Colonic mucosa (tissue), 4 donors: ENCODE measurements at regions not wholly inside any gene's neighbourhood (a gene's known extent, or its start where the extent isn't known, plus 50 kb on each side); places are given as distances from the start of the nearest gene placed in this dataset.

Experiments used
- DNase-seq: peaks from one replicate; pipeline ENCODE4 v3.0.0-alpha.2; 2020
- H3K27ac ChIP-seq: fragments of 200-600 bp; one replicate; pipeline ENCODE4 v1.8.0; 2021
- H3K27me3 ChIP-seq: fragments of 200-600 bp; one replicate; pipeline ENCODE4 v1.8.0; 2021
- H3K36me3 ChIP-seq: fragments of 200-600 bp; one replicate; pipeline ENCODE4 v1.8.0; 2021
- H3K4me1 ChIP-seq: fragments of 200-600 bp; one replicate; pipeline ENCODE4 v1.8.0; 2021; ENCODE audit warnings: mild to moderate bottlenecking
- H3K4me3 ChIP-seq: fragments of 200-600 bp; one replicate; pipeline ENCODE4 v1.8.0; 2021
- H3K9ac ChIP-seq, 2 donors: one replicate each; pipeline ENCODE4 v1.7.0; 2013; ENCODE audit warnings: control low read depth in 2 of 2, low read depth in 2 of 2, low read length in 2 of 2
- H3K9me3 ChIP-seq: fragments of 200-600 bp; one replicate; pipeline ENCODE4 v1.8.0; 2021
- intact Hi-C: fragments of 100-400 bp; cut with DNase I; formaldehyde crosslinking; loops from one replicate; pipeline ENCODE4 v1.14.1; 2022
- TF ChIP-seq, protein P1 (sequence below): fragments of 200-600 bp; IDR thresholded peaks from one replicate; pipeline ENCODE4 v1.8.0; 2022; ENCODE audit warnings: antibody characterized with exemption, mild to moderate bottlenecking
- donor health status: healthy.
- donor health status: DM: no; HTN: no; CAD: no.
- donor health status: DM: no; HTN: no; CAD: no.

- H3K36me3 ChIP-seq: no peaks in the 10 kb centered on the region
- no peaks in the 10 kb centered on the region for H3K9me3 ChIP-seq
- H3K4me1 ChIP-seq: no peaks in the 10 kb centered on the region
- H3K9ac ChIP-seq: no peak overlapping the region
- H3K4me3 ChIP-seq: no peak overlapping the region
- no peaks in the 10 kb centered on the region for H3K27me3 ChIP-seq
- H3K27ac ChIP-seq: no peak overlapping the region
- TF ChIP-seq, protein P1, sequence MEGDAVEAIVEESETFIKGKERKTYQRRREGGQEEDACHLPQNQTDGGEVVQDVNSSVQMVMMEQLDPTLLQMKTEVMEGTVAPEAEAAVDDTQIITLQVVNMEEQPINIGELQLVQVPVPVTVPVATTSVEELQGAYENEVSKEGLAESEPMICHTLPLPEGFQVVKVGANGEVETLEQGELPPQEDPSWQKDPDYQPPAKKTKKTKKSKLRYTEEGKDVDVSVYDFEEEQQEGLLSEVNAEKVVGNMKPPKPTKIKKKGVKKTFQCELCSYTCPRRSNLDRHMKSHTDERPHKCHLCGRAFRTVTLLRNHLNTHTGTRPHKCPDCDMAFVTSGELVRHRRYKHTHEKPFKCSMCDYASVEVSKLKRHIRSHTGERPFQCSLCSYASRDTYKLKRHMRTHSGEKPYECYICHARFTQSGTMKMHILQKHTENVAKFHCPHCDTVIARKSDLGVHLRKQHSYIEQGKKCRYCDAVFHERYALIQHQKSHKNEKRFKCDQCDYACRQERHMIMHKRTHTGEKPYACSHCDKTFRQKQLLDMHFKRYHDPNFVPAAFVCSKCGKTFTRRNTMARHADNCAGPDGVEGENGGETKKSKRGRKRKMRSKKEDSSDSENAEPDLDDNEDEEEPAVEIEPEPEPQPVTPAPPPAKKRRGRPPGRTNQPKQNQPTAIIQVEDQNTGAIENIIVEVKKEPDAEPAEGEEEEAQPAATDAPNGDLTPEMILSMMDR: no peak
- intact Hi-C loops: no loop called here
- no peak for DNase-seq
Observed at GRCh38 chr5:97854871-97855762, 672.1 kb upstream of the RIOK2 start.

DNA sequence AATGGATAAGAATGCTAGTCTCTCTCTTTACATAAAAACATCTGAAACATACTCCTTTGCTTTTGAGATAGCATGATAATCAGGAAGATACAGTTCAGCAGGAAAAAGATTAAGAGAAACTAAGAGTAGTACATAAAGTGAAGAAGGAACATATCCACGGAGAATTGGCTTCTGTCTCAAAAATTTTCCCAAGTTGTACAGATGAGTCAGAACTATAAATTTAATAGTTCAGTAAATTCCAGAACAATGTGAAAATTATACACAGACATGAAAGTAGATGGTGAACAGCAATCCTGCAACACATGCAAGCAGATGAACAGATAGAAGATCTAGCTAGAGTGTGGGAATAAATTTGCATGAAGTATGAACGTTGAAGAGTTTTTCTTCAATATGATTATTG is 691.4 kb upstream of the RIOK2 start:
- Histone ChIP-seq H3K4me3 (no peak overlapping the region), H3K36me3 (no peaks in the 10 kb centered on the region), H3K27me3 (no peaks in the 10 kb centered on the region), H3K4me1 (no peaks in the 10 kb centered on the region), H3K27ac (no peak overlapping the region), H3K9ac (no peak overlapping the region), H3K9me3 (no peaks in the 10 kb centered on the region)
- TF ChIP-seq, protein P1: no peak
- intact Hi-C loops: no loop called here
- DNase-seq: no peak

- H3K27me3 ChIP-seq: no peaks in the 10 kb centered on the region
- no peak overlapping the region for H3K27ac ChIP-seq
- no peak overlapping the region for H3K4me3 ChIP-seq
- no peaks in the 10 kb centered on the region for H3K36me3 ChIP-seq
- H3K9ac ChIP-seq: no peak overlapping the region
- intact Hi-C loops: no loop called here
- TF ChIP-seq, protein P1: no peak
- no peak for DNase-seq
- no peaks in the 10 kb centered on the region for H3K9me3 ChIP-seq
- no peaks in the 10 kb centered on the region for H3K4me1 ChIP-seq
Observed at GRCh38 chr5:97876272-97876671, 693.2 kb upstream of the RIOK2 start.

DNA sequence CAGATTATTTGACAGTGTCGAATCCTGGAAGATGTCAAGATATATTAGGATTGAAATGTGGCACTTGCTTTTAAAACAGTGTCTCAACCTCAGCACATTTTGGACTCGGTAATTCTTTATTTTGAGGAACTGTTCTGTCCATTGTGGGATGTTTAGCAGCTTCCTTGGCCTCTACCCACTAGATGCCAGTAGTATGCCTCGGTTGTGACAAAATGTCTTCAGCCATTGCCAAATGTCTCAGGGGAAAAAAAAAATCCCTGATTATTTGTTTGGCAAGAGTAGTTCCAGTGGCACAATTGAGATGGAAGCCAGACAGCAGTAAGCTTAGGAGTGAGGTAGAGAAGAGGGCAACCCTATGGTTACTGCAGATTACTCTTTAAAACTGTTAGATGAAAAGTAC is 694.5 kb upstream of the RIOK2 start:
- TF ChIP-seq, protein P1: no peak
- Histone ChIP-seq H3K4me3 (no peak overlapping the region), H3K36me3 (no peaks in the 10 kb centered on the region), H3K9ac (no peak overlapping the region), H3K27me3 (no peaks in the 10 kb centered on the region), H3K9me3 (no peaks in the 10 kb centered on the region), H3K27ac (no peak overlapping the region), H3K4me1 (no peaks in the 10 kb centered on the region)
- intact Hi-C loops: no loop called here
- DNase-seq: no peak

DNA sequence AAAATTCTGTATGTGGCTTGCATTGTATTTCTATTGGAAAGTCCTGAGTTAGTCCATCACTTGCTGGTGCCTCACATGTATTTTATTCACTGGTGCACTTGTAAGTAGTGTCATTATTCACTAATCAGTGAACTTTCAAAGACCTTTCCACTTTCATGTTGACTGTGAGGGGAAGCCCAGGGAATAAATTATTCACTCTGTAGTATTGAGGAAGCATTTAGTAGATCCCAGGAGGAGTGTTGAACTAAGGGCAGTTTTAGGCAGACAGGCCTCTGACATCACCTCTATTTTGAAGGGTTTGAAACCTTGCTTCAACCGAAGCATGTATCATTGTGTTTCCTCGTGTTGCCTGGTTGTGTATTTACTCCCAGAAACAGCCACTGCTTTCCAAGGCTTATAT is 705.4 kb upstream of the RIOK2 start:
- DNase-seq: no peak

More for the DNA sequence above, 705.4 kb upstream of the RIOK2 start:
- Histone ChIP-seq H3K27me3 (no peaks in the 10 kb centered on the region), H3K4me3 (no peak overlapping the region), H3K4me1 (no peaks in the 10 kb centered on the region), H3K9me3 (no peaks in the 10 kb centered on the region), H3K9ac (no peak overlapping the region), H3K36me3 (no peaks in the 10 kb centered on the region), H3K27ac (no peak overlapping the region)
- intact Hi-C loops: no loop called here
- TF ChIP-seq, protein P1: no peak
